Activated CD4-positive, CD25-positive, alpha-beta regulatory T cell (primary cell): ENCODE measurements at regions not wholly inside any gene's neighbourhood (a gene's known extent, or its start where the extent isn't known, plus 50 kb on each side); places are given as distances from the start of the nearest gene placed in this dataset.
"Not testable (repeated sequence)": the region's sequence is repeated elsewhere in the genome, so short reads cannot be mapped to it uniquely, and the experiment has no call there.

Experiments used
- DNase-seq, 4 experiments: peaks; one replicate each; lab custom pipeline; 2025; lab: John Stamatoyannopoulos, UW

DNA sequence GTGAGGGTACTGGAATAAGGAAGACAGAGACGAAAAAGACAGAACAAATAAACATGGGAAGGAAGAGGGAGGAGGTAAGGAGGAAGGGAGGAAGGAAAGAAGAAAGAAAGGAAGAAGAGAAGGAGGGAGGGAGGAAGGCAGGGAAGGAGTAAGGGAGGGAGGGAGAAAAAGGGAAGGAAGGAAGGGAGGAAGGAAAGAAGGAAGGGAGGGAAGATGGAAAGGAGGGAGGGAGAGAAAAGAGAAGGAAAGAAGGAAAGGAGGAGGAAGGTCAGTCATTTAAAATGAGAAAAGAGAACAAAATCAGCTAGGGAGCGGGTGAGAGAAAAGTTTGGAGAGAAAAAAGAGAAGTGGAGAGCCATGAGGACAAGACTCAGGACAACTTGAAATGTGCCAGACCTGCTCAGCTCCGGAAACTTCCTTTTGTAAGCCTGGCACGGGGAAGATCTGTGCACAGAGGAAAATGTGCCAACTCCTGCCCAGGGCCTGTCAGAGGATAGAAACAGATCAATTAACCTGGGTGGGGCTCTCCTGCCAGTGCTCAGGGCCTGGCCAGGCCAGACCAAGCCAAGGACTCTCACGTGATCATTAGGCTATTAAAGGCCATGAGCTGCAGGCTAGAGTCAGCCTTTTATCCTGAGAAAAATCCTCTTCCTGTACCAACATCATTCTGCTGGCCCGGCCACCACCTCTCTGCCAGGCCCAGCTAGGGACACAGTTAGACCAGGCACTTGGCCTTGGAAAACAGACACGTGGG lies 50.1 kb upstream of the BCL6 start:
- no peak for DNase-seq

DNA sequence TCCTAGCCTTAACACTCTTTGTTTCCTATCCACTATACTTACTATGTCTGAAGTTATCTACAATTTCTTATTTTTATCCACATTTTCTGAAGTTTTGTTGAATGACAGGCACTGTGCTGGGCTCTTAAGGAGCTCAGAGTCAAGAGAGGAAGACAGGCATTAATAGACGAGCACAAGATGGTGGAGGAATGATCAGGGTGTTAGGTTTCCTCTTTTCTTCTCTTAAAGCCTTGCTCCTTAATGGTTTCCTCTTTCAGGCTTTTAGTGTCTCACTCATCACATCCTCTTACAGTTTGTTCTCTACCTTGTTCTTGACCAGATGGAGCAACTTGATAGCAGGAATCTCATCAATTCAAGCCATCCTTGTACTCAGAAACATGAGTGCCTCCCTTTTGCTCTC lies 52.9 kb upstream of the BCL6 start:
- no peak for DNase-seq

- DNase-seq = peak in 2 of 4 experiments; percentile 2 to 5
Measured at GRCh38 chr3:187798531-187799530, 53.6 kb upstream of the BCL6 start.

GRCh38 chr3:187799942-187800641 lies 54.8 kb upstream of the BCL6 start:
- peak in 1 of 4 experiments; percentile 18 for DNase-seq

GRCh38 chr3:187801152-187801551 lies 55.9 kb upstream of the BCL6 start:
- DNase-seq = no peak

DNA sequence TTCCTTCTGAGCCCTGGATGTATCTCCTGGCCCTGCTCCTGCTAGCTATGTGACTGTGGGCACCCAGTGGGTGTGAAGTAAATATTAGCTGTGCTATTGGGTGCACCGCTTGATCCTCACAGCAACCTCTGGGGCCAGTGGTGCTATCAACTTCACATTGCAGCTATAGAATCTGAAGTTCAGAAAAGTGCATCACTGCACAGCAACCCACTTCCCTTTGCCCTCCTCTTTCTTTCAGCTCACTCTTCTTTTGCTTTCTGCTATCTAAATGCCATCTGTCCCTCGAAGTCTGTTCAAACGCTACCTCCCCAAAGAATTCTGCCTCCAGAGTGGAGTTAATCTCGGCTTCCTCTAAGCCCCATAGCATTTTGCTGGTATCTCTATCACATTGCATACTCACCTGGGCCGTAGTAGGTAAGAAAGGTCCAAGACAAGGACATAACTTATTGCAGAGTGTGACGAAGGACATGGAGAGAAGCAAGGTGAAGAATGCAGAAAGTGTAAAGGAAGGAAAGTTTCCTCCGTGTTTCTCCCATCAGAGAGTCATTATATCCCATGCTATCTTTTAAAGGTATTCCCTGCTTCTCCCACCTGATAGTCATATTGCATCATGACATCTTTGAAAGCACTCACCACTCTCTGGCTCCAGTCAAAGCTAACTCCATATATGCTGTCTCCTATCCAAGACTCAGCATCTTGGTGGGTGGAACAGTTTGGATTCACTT lies 57.1 kb upstream of the BCL6 start:
- DNase-seq = no peak

- DNase-seq = peak; percentile 11 to 47 (median 33)
Measured at GRCh38 chr3:187802928-187803259, 57.6 kb upstream of the BCL6 start.

- no peak for DNase-seq
Measured at GRCh38 chr3:187804120-187804744, 59.0 kb upstream of the BCL6 start.

GRCh38 chr3:187804745-187805121 lies 59.5 kb upstream of the BCL6 start:
- DNase-seq = no peak

GRCh38 chr3:187805774-187806173 lies 60.5 kb upstream of the BCL6 start:
- no peak for DNase-seq

DNA sequence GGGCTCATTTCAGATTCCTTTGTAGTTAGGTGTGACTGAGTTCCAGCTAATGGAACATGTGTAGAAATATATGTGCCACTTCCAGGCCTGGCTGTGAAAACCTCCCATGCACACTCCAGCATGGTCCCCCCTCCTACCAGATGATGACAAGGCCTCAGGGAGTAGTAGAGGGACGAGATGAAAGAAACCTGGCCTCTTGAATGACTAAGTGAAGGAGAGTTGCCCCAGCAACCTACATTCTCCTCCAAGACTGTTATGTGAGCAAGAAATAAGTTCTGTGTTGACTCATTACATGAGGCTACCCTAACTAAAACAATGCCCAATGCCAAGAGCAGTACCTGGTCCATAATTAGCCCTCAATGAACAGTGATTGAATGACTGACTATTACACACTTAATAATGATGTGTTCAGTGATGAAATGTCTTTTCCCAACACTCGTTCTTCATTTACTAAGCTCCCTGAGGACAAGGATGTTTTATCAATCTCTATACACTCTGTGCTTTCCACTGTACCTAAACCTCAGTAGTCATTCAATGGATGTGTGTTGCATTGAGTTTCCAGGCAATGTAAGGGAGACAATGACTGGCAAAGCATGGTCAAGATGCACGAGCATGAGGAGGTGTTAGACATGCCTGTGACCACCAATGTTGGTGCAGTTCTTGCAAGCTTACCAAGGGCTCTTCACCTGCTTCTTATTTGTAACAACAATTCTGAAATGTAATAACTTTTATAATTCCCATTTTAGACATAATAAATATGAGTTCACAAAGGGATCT lies 62.0 kb upstream of the BCL6 start:
- peak in 1 of 4 experiments; percentile 6 for DNase-seq

- DNase-seq = no peak
Measured at GRCh38 chr3:187808527-187808895, 63.2 kb upstream of the BCL6 start.

DNA sequence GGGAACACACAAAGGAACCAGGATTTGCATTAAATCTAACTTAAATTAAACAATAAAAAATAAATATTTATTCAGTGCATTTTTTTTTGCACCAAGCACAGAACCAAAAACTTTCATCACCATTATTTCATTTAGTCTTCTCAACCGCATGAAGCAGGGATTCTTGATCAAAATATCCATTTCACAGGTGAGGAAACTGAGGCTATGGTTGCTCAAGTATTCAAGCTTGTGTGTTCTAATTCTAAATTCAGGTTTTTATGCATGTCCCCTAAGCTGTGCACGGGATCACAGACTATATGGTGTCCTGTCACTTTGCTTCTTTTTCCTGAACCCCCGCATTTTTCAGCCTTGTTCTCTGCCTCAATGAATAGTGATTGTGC lies 64.3 kb upstream of the BCL6 start:
- no peak for DNase-seq

DNA sequence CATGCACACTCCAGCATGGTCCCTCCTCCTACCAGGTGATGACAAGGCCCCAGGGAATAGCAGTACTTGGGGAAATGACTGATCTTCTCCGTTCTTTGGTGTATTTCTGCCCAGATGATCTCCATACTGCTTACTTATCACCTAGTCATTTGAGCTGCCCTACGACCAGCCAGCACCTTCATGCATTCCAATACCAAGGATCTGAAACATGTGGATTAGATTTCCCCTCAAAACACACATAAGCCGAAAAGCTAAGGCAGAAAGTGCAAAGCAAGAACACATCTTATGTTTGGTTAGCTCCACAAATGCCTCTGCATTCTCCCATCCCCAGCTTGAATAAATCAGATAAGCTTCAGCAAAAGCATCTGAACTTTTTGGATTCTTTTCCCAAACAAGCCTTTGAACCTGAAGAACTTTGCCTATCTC lies 64.8 kb upstream of the BCL6 start:
- no peak for DNase-seq

GRCh38 chr3:187811585-187812250 lies 66.5 kb upstream of the BCL6 start:
- no peak for DNase-seq

GRCh38 chr3:187812496-187812895 lies 67.2 kb upstream of the BCL6 start:
- no peak for DNase-seq

DNA sequence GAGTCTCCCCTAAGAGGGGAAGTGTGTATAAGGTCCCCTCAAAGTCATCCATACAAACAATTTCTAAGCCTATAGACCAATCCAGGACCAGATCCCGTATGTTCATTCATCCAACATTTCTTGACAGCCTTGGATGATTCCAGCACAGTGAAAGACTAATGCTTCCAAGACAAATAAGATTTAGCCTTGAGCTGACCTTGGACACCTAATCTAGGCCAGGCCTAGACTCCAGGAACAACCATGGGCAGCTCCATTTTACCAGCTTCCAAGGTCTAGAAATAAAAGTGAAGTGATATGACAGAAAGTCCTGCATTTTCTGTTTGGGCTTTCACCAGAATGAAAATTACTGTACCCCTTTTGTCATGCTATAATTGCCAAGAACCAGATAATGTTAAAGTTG lies 67.9 kb upstream of the BCL6 start:
- DNase-seq = no peak

DNA sequence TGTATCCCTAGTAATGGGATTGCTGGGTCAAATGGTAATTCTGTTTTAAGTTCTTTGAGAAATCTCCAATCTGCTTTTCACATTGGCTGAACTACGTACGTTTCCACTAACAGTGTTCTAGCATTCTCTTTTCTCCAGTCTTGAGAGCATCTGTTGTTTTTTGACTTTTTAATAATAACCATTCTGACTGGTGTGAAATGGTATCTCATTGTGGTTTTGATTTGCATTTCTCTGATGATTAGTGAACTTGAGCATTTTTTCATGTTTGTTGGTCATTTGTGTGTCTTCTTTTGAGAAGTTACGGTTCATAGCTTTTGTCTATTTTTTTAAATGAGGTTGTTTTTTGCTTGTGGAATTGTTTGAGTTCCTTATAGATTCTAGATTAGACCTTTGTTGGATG lies 72.5 kb upstream of the BCL6 start:
- not testable (repeated sequence) for DNase-seq

DNA sequence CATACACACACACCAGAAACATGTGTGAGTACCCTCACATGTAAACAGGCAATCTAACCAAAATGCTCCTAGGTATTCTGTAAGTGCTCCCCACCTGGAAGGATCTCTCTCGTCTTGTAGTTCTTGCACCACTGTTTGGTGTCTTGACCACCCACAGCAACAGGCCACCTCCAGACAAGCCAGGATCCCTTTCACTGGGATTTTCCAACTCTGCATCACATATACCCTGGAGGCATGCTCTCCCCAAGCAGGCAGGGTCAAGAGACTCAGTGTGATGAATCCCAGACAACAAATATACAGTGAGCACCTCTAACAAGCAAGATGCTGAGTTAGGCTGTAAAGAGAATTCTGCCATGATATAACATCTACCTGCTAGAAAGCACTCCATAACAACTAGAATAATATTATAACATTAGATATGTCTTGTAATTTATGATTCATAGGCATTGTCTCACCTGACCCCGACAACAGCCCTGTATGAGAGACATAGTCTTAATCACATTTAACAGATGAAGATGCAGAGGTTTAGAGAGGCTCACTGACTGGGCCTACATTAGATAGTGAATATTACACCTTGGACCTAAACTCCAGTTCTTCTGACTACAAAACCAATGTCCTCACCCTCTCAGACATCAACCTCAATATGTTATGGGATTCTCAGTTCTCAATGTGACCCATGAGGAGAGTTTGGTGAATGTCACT lies 76.5 kb upstream of the BCL6 start:
- no peak for DNase-seq
